Neural crest cell (in vitro differentiated cells): ENCODE measurements at regions not wholly inside any gene's neighbourhood (a gene's known extent, or its start where the extent isn't known, plus 50 kb on each side); places are given as distances from the start of the nearest gene placed in this dataset.

Experiments
- DNase-seq: peaks from one replicate; pipeline ENCODE4 v3.0.0; 2021; ENCODE audit warnings: low read depth, mixed read lengths, low spot score
- H3K27ac Mint-ChIP-seq: one replicate; pipeline ENCODE4 v1.8.0; 2021; ENCODE audit warnings: mild to moderate bottlenecking, mixed read lengths; ENCODE audit not compliant: unreplicated experiment
- H3K27me3 Mint-ChIP-seq: 2 replicates; pipeline ENCODE4 v1.8.0; 2021; ENCODE audit warnings: low read depth, mild to moderate bottlenecking, mixed read lengths
- H3K36me3 Mint-ChIP-seq: 2 replicates; pipeline ENCODE4 v1.8.0; 2021; ENCODE audit warnings: low read depth, mild to moderate bottlenecking, mixed read lengths
- H3K4me1 Mint-ChIP-seq: 2 replicates; pipeline ENCODE4 v1.8.0; 2021; ENCODE audit warnings: mixed read lengths
- H3K4me3 Mint-ChIP-seq: one replicate; pipeline ENCODE4 v1.8.0; 2021; ENCODE audit warnings: mild to moderate bottlenecking, mixed read lengths
- H3K9me3 Mint-ChIP-seq: 2 replicates; pipeline ENCODE4 v1.8.0; 2021; ENCODE audit warnings: mixed read lengths
- TF ChIP-seq, protein P1 (sequence below): fragments of 200-600 bp; sonication (generic); conservative IDR thresholded peaks from 2 replicates; pipeline ENCODE4 v1.5.0; 2021; ENCODE audit warnings: antibody characterized with exemption, mild to moderate bottlenecking

DNA sequence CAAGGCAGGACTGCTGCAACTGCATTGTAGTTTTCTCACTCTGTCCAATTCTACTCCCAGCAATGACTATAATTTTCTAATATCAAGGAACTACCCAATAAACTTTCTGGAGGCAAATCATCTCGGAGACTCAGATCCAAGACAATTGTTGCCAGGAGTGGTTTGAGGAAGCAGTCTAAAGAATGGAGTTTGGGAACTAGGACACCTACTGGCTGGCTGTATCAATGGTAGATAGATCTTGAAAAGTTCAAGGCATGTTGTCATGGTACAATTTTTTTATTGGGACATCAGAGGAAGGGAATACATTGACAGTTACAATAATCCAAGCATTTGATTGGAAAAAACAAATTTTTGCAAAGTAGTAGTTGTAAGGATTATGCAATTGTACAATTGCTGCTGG is 648.3 kb upstream of the SLITRK6 start:
- no peak overlapping the region for H3K4me3 Mint-ChIP-seq
- TF ChIP-seq, protein P1, sequence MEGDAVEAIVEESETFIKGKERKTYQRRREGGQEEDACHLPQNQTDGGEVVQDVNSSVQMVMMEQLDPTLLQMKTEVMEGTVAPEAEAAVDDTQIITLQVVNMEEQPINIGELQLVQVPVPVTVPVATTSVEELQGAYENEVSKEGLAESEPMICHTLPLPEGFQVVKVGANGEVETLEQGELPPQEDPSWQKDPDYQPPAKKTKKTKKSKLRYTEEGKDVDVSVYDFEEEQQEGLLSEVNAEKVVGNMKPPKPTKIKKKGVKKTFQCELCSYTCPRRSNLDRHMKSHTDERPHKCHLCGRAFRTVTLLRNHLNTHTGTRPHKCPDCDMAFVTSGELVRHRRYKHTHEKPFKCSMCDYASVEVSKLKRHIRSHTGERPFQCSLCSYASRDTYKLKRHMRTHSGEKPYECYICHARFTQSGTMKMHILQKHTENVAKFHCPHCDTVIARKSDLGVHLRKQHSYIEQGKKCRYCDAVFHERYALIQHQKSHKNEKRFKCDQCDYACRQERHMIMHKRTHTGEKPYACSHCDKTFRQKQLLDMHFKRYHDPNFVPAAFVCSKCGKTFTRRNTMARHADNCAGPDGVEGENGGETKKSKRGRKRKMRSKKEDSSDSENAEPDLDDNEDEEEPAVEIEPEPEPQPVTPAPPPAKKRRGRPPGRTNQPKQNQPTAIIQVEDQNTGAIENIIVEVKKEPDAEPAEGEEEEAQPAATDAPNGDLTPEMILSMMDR, result no peak
- no peaks in the 10 kb centered on the region for H3K36me3 Mint-ChIP-seq
- no peak for DNase-seq
- peaks cover 8% of the 10 kb centered on the region for H3K4me1 Mint-ChIP-seq
- no peaks in the 10 kb centered on the region for H3K27me3 Mint-ChIP-seq
- H3K9me3 Mint-ChIP-seq, result peaks cover 3% of the 10 kb centered on the region
- H3K27ac Mint-ChIP-seq, result no peak overlapping the region

DNA sequence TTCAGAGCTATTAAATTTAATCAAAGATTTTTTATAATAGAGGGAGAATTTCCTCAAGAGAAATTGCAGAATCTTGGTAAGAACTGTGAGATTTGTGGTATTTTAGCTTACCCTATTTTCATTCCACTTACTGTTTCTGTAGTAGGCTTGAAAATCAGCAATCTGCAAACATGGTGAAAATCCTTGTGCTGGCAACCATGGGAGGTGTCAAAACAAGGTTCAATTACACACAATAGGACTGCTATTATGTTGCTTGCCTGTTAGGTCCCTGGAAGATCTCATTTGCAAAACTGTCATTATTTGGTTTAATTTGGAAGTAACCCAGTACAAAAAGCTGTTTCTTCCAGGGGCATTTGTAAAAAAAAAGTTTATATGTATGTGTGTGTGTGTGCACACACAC is 662.8 kb upstream of the SLITRK6 start:
- no peak overlapping the region for H3K27ac Mint-ChIP-seq
- TF ChIP-seq, protein P1, result no peak
- H3K4me1 Mint-ChIP-seq, result peaks cover 9% of the 10 kb centered on the region
- no peak for DNase-seq
- H3K36me3 Mint-ChIP-seq, result no peaks in the 10 kb centered on the region
- H3K4me3 Mint-ChIP-seq, result no peak overlapping the region
- no peaks in the 10 kb centered on the region for H3K9me3 Mint-ChIP-seq
- H3K27me3 Mint-ChIP-seq, result no peaks in the 10 kb centered on the region

DNA sequence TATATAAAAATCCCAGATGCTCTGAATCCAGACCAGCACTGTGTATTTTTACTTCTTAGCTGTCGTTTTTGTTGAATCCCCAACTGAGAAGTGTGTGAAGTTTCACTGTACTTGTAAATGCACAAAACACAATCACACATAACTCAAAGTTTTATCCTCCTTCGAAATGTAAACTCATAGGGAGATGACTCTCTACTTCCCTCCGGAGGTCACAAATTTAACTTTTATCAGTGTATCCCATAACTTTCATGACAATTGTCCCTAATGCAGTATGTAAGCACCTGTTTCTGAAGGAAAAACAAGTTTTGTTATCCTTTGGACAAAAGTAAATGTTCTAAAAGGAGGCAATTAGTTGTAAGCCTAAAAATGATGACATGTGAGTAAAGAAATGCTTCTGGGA is 665.0 kb upstream of the SLITRK6 start:
- peaks cover 9% of the 10 kb centered on the region for H3K4me1 Mint-ChIP-seq

DNA sequence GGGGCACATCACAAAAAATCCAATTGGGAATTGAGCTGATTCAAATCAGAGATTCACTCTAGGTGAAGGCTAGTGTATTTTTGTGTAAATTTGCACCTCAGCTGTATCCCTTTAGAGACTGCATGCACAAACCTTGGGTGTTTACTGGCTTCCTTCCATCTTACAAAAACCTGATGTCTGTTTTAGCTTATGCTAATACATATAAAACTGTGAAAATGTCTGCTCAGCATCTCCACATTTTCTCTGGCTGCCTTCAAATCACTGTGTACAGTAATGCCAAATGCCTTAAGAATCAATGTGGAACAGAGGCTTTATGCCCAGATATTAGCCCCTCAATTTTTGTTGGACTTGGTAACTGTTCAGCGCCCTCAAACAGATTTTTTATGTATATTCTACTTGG is 675.8 kb upstream of the SLITRK6 start:
- DNase-seq, result no peak
- TF ChIP-seq, protein P1, result no peak
- H3K27ac Mint-ChIP-seq, result no peak overlapping the region
- no peaks in the 10 kb centered on the region for H3K4me1 Mint-ChIP-seq
- H3K4me3 Mint-ChIP-seq, result no peak overlapping the region
- H3K9me3 Mint-ChIP-seq, result no peaks in the 10 kb centered on the region
- no peaks in the 10 kb centered on the region for H3K36me3 Mint-ChIP-seq
- no peaks in the 10 kb centered on the region for H3K27me3 Mint-ChIP-seq

More for the DNA sequence above, 665.0 kb upstream of the SLITRK6 start:
- TF ChIP-seq, protein P1, result peak; percentile 56
- H3K36me3 Mint-ChIP-seq, result no peaks in the 10 kb centered on the region
- no peak for DNase-seq
- no peak overlapping the region for H3K4me3 Mint-ChIP-seq
- no peak overlapping the region for H3K27ac Mint-ChIP-seq
- H3K27me3 Mint-ChIP-seq, result no peaks in the 10 kb centered on the region
- H3K9me3 Mint-ChIP-seq, result no peaks in the 10 kb centered on the region

DNA sequence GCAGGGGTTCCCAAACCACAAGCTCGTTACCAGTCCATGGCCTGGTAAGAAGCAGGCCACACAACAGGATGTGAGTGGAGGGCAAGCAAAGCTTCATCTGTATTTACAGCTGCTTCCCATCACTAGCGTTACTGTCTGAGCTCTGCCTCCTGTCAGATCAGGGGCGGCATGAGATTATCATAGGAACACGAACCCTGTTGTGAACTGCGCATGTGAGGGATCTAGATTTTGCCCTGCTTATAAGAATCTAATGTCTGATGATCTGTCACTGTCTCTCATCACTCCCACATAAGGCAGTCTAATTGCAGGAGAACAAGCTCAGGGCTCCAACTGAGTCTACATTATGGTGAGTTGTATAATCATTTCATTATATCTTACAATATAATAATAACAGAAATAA is 677.4 kb upstream of the SLITRK6 start:
- Mint-ChIP-seq H3K9me3 (no peaks in the 10 kb centered on the region), H3K27me3 (no peaks in the 10 kb centered on the region), H3K27ac (no peak overlapping the region), H3K4me1 (no peaks in the 10 kb centered on the region), H3K36me3 (no peaks in the 10 kb centered on the region), H3K4me3 (no peak overlapping the region)
- TF ChIP-seq, protein P1, result no peak
- DNase-seq, result no peak

DNA sequence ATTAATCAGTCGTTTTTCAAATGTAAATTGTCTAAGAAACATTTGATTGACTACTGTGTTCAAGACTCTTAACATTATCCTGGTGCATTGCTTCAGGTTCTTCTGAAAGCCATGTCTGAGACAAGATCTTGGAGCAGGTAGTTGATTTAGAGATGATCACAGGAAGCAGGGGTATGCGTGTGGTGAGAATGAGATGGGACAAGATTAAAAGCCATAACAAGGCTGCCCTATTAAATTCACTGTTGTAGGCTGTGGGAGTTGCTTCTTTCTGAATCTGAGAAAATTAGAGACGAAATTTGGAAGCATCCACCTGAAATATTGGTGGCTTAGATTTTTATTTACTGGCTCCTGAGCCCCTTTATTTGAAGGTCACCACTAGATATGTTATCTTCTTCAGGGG is 687.4 kb upstream of the SLITRK6 start:
- H3K4me1 Mint-ChIP-seq, result peaks cover 4% of the 10 kb centered on the region

More for the DNA sequence above, 687.4 kb upstream of the SLITRK6 start:
- peaks cover 2% of the 10 kb centered on the region for H3K9me3 Mint-ChIP-seq
- H3K27me3 Mint-ChIP-seq, result no peaks in the 10 kb centered on the region
- no peak for DNase-seq
- no peak overlapping the region for H3K27ac Mint-ChIP-seq
- no peaks in the 10 kb centered on the region for H3K36me3 Mint-ChIP-seq
- H3K4me3 Mint-ChIP-seq, result no peak overlapping the region
- TF ChIP-seq, protein P1, result no peak
